ENCODE measurements at regions not wholly inside any gene's neighbourhood (a gene's known extent, or its start where the extent isn't known, plus 50 kb on each side); places are given as distances from the start of the nearest gene placed in this dataset.

DNA sequence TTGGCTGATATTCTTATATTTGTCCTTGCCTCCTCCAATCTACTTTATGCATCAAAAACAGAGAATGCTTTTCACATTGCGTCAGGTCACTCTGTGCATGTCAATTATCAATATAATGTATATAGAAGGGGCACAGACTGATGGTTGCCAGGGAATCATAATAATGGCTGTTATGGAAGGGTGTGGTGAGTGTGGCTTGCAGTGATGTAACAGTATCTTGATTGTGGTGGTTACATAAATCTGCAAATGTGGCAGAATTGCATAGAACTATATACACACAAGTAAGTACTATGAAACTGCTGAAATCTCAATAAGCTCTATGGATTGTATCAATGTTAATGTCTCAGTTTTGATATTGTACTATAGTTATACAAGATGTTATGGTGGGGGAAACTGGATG, 228.6 kb downstream of the TJP1 start:
- Histone ChIP-seq H3K9ac (ENCODE audit: low read length) (no peak overlapping the region), H3K79me2 (ENCODE audit: low read length) (no peaks in the 10 kb centered on the region), H2AFZ (ENCODE audit: low read length) (no peak overlapping the region), H4K20me1 (ENCODE audit: insufficient read depth, low read depth, low read length) (no peaks in the 10 kb centered on the region), H3K27me3 (ENCODE audit: low read length) (no peaks in the 10 kb centered on the region), H3K9me2 (replicated peaks; ENCODE audit: insufficient read depth, low read length) (no peaks in the 10 kb centered on the region), H3K4me2 (ENCODE audit: low read depth, low read length, poor library complexity, severe bottlenecking) (no peak overlapping the region), H3K36me3 (ENCODE audit: insufficient read depth, low read length) (no peaks in the 10 kb centered on the region), H3K9me3 (ENCODE audit: low read length) (peaks cover 10% of the 10 kb centered on the region), H3K27ac (ENCODE audit: low read length) (no peak overlapping the region), H3K4me3 (ENCODE audit: low read length) (no peak overlapping the region), H3K4me1 (ENCODE audit: low read length) (no peaks in the 10 kb centered on the region)
- no peak for DNase-seq

DNA sequence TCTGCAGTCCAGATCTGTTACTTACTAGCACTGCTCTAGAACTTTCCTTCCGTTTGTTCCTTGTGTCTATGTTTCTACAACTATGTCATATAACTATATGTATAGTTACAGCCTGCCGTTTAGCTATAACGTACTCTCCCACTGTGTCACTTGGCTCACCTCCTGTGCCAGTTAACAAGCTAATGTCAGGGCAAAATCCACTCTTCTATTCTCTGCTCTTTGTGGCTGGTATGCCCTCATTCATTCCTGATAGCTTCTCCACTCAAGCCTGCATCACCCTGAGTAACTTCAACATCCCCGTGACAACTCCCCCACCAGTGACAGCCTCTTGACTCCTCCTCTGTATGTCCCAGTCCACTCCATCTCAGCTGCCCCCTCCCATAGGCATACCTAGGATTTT, 229.2 kb downstream of the TJP1 start:
- H3K79me2 ChIP-seq (ENCODE audit: low read length): no peaks in the 10 kb centered on the region
- H2AFZ ChIP-seq (ENCODE audit: low read length): no peak overlapping the region
- no peaks in the 10 kb centered on the region for H4K20me1 ChIP-seq (ENCODE audit: insufficient read depth, low read depth, low read length)
- no peaks in the 10 kb centered on the region for H3K36me3 ChIP-seq (ENCODE audit: insufficient read depth, low read length)
- H3K4me3 ChIP-seq (ENCODE audit: low read length): no peak overlapping the region
- H3K4me2 ChIP-seq (ENCODE audit: low read depth, low read length, poor library complexity, severe bottlenecking): no peak overlapping the region
- H3K9ac ChIP-seq (ENCODE audit: low read length): no peak overlapping the region
- H3K9me3 ChIP-seq (ENCODE audit: low read length): peaks cover 10% of the 10 kb centered on the region
- no peaks in the 10 kb centered on the region for H3K27me3 ChIP-seq (ENCODE audit: low read length)
- H3K4me1 ChIP-seq (ENCODE audit: low read length): no peaks in the 10 kb centered on the region
- H3K27ac ChIP-seq (ENCODE audit: low read length): no peak overlapping the region
- no peaks in the 10 kb centered on the region for H3K9me2 ChIP-seq (replicated peaks; ENCODE audit: insufficient read depth, low read length)
- DNase-seq: no peak

DNA sequence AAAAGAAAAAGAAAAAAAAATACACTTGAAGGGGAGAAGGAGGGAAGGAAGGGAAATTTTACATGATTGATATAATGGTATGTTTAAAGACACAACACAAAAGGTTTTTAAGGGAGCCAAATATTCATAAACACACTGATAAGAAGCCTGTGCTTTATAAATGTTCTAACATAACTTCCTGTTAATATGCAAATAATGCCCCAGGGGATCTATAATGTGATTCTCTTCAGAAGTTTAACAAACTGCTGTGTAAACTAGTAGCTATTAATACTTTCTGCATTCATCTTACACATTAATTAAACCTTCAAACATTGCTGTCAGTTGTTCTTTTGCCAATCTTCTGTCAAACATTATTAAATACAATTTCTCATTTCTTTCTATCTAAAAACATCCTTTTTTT, 231.6 kb downstream of the TJP1 start:
- no peaks in the 10 kb centered on the region for H3K36me3 ChIP-seq (ENCODE audit: insufficient read depth, low read length)
- no peak overlapping the region for H2AFZ ChIP-seq (ENCODE audit: low read length)

DNA sequence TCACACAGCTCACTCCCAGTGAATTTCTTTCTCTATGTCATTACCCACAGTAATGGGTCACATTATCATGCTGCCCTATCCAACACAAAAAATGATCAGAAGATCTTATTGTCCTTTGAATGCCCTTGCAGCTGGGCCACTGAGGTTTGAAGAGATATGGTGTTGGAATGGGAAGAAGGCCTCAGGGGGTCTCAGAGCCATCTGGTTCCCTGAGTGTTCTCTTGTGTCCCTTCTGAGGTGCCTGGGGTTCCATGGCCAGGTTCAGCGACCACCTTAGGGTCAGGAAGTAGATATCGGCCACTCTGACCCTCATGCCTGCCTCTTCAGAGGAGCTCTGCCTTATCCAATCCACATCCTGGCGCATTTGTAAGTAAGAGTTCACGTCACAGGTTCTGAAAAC, 232.3 kb downstream of the TJP1 start:
- Histone ChIP-seq H3K27ac (ENCODE audit: low read length) (no peak overlapping the region), H3K36me3 (ENCODE audit: insufficient read depth, low read length) (no peaks in the 10 kb centered on the region), H3K79me2 (ENCODE audit: low read length) (no peaks in the 10 kb centered on the region), H2AFZ (ENCODE audit: low read length) (no peak overlapping the region), H3K4me1 (ENCODE audit: low read length) (no peaks in the 10 kb centered on the region), H3K9me2 (replicated peaks; ENCODE audit: insufficient read depth, low read length) (no peaks in the 10 kb centered on the region), H3K9me3 (ENCODE audit: low read length) (peaks cover 7% of the 10 kb centered on the region), H3K9ac (ENCODE audit: low read length) (no peak overlapping the region), H4K20me1 (ENCODE audit: insufficient read depth, low read depth, low read length) (no peaks in the 10 kb centered on the region), H3K4me3 (ENCODE audit: low read length) (no peak overlapping the region), H3K27me3 (ENCODE audit: low read length) (no peaks in the 10 kb centered on the region), H3K4me2 (ENCODE audit: low read depth, low read length, poor library complexity, severe bottlenecking) (no peak overlapping the region)
- no peak for DNase-seq

More for the DNA sequence above, 231.6 kb downstream of the TJP1 start:
- Histone ChIP-seq H3K27ac (ENCODE audit: low read length) (no peak overlapping the region), H3K4me1 (ENCODE audit: low read length) (no peaks in the 10 kb centered on the region), H3K4me3 (ENCODE audit: low read length) (no peak overlapping the region), H3K27me3 (ENCODE audit: low read length) (no peaks in the 10 kb centered on the region), H3K79me2 (ENCODE audit: low read length) (no peaks in the 10 kb centered on the region), H3K4me2 (ENCODE audit: low read depth, low read length, poor library complexity, severe bottlenecking) (no peak overlapping the region), H3K9ac (ENCODE audit: low read length) (no peak overlapping the region), H4K20me1 (ENCODE audit: insufficient read depth, low read depth, low read length) (no peaks in the 10 kb centered on the region), H3K9me2 (replicated peaks; ENCODE audit: insufficient read depth, low read length) (no peaks in the 10 kb centered on the region), H3K9me3 (ENCODE audit: low read length) (peaks cover 4% of the 10 kb centered on the region; the same call in 1 of the 2 replicates)
- DNase-seq: no peak

DNA sequence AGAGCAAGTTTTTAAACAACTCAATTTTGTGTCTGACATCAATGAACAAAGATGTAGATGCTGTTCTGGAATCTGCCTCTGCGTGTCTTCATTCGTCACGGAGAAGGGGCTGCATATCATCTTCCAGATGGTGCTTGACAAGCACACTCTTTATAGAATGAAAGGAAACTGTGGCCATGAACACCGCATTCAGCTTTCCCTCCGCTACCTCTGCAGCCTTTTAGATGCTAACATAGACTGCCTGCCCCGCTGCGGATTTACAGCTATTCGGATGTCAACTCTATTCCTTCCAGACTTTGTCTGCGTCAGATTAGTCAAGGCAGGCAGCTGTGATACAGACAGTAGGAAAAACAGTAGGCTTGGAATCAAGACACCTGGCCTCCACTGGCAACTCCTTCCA, 232.9 kb downstream of the TJP1 start:
- no peaks in the 10 kb centered on the region for H3K79me2 ChIP-seq (ENCODE audit: low read length)
- H3K9me3 ChIP-seq (ENCODE audit: low read length): peaks cover 12% of the 10 kb centered on the region
- H3K4me1 ChIP-seq (ENCODE audit: low read length): no peaks in the 10 kb centered on the region
- no peak overlapping the region for H3K9ac ChIP-seq (ENCODE audit: low read length)
- H3K4me3 ChIP-seq (ENCODE audit: low read length): no peak overlapping the region
- no peaks in the 10 kb centered on the region for H4K20me1 ChIP-seq (ENCODE audit: insufficient read depth, low read depth, low read length)
- DNase-seq: no peak
- no peak overlapping the region for H3K27ac ChIP-seq (ENCODE audit: low read length)
- no peaks in the 10 kb centered on the region for H3K9me2 ChIP-seq (replicated peaks; ENCODE audit: insufficient read depth, low read length)
- H3K27me3 ChIP-seq (ENCODE audit: low read length): no peaks in the 10 kb centered on the region
- no peak overlapping the region for H3K4me2 ChIP-seq (ENCODE audit: low read depth, low read length, poor library complexity, severe bottlenecking)
- H2AFZ ChIP-seq (ENCODE audit: low read length): no peak overlapping the region
- H3K36me3 ChIP-seq (ENCODE audit: insufficient read depth, low read length): no peaks in the 10 kb centered on the region

DNA sequence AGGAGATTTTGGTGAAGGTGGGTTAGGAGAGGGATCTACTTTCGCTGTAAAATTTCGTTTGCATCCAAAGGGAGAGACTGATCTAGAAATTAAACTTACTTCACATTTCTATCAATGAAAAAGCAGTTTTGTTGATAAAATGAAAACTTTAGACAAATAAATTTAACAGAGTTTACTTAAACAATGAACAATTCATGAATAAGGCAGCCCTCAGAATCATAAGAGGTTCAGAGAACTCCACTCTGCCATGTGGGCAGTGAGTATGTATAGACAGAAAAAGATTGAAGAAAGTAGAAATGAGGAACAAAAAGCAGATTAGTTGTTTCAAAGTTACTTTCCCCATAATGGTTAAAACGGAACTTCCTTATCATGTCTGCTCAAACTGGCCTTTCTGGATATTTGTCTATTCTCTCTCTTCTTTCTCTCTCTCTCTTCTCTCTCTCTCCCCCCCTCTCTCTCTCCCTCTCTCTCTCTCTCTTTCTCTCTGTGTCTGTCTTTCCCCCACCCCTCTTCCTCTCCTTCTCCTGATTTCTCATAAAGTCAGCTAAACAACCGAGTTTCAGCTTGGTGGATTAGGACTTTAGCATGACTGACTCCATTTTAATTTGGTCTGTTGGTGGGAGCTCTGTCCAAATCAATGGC, 248.9 kb downstream of the TJP1 start:
- H3K4me1 ChIP-seq (ENCODE audit: low read length): no peaks in the 10 kb centered on the region
- no peaks in the 10 kb centered on the region for H3K9me2 ChIP-seq (replicated peaks; ENCODE audit: insufficient read depth, low read length)
- H3K4me2 ChIP-seq (ENCODE audit: low read depth, low read length, poor library complexity, severe bottlenecking): no peak overlapping the region
- peaks cover 22% of the 10 kb centered on the region for H3K9me3 ChIP-seq (ENCODE audit: low read length)
- no peaks in the 10 kb centered on the region for H3K36me3 ChIP-seq (ENCODE audit: insufficient read depth, low read length)
- no peaks in the 10 kb centered on the region for H3K79me2 ChIP-seq (ENCODE audit: low read length)
- H3K4me3 ChIP-seq (ENCODE audit: low read length): no peak overlapping the region
- no peak for DNase-seq
- no peaks in the 10 kb centered on the region for H3K27me3 ChIP-seq (ENCODE audit: low read length)
- no peaks in the 10 kb centered on the region for H4K20me1 ChIP-seq (ENCODE audit: insufficient read depth, low read depth, low read length)
- no peak overlapping the region for H2AFZ ChIP-seq (ENCODE audit: low read length)
- no peak overlapping the region for H3K27ac ChIP-seq (ENCODE audit: low read length)
- H3K9ac ChIP-seq (ENCODE audit: low read length): no peak overlapping the region

DNA sequence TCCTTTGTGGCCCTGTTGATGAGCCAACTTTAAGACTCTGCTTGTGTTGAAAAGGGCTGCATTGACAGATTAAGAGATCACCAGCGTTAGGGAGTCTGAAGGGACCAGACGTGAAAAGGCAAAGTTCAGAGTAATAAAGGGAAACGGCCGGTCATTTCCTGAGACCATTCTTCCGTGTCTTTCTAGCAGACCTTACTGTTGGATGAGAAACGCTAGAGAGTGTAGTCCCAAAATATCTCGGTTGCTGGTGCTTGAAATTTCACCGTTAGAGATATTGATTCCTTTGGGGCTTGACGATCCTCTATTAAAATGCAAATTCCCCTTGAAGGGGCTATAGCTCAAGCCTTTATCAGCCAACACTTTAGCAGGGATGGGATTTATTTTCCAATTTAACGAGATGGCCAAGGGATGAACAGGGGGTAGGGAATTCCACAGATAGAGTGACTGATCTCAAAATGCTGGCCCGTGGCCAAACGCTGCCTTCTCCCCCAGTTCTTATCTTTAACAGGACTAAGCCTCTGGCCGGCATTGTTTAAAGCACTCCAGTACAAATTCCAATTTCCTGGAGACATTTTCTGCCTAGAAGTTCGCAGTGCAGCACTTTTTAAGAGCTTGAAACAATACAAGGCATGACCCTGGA, 250.4 kb downstream of the TJP1 start:
- H4K20me1 ChIP-seq (ENCODE audit: insufficient read depth, low read depth, low read length): no peaks in the 10 kb centered on the region
- no peak for DNase-seq
- H3K4me2 ChIP-seq (ENCODE audit: low read depth, low read length, poor library complexity, severe bottlenecking): no peak overlapping the region
- H2AFZ ChIP-seq (ENCODE audit: low read length): no peak overlapping the region
- no peaks in the 10 kb centered on the region for H3K4me1 ChIP-seq (ENCODE audit: low read length)
- H3K9me3 ChIP-seq (ENCODE audit: low read length): peaks cover 20% of the 10 kb centered on the region
- H3K4me3 ChIP-seq (ENCODE audit: low read length): no peak overlapping the region
- H3K9ac ChIP-seq (ENCODE audit: low read length): no peak overlapping the region
- no peaks in the 10 kb centered on the region for H3K9me2 ChIP-seq (replicated peaks; ENCODE audit: insufficient read depth, low read length)
- no peaks in the 10 kb centered on the region for H3K79me2 ChIP-seq (ENCODE audit: low read length)
- H3K27ac ChIP-seq (ENCODE audit: low read length): no peak overlapping the region
- H3K36me3 ChIP-seq (ENCODE audit: insufficient read depth, low read length): no peaks in the 10 kb centered on the region
- H3K27me3 ChIP-seq (ENCODE audit: low read length): no peaks in the 10 kb centered on the region

DNA sequence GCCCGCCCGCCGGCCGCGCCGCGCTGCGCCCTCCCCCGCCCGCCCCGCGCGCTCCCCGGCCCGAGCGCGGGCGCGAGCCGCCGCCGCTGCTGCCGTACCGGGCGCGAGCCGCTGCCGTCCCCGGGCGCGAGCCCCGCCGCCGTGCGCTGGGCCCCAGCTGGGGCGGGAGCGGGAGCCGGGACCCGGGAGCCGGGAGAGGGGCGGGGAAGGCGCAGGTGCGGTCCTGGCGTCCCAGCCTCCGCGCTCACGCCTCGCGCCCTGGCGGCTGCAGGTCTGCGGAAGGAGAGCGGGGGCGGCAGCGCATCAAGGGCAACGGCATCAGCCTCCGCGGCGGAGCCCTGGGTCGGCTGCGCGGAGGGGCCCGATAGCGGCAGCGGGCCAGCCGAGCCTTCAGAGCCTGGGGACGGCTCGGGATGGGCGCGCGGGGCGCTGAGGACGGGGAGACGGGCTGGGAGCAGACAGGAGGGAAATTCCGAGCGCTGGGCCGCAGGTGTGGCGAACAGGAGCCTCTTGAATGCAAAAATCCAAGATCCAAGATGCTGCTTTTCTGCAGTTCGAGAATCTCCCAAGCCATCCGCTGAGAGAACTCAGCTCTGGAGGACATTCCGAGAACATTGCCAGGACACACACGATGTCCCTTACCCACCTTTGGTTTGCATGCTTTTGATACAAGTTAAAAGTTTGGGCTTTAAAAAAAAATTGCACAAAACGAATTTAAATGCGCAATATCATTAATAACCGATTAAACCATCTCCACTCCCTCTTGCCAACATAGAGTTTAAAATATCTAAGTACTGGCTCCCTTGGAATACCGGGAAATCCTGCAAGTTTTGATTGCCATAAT, 251.1 kb downstream of the TJP1 start:
- H4K20me1 ChIP-seq (ENCODE audit: insufficient read depth, low read depth, low read length): no peaks in the 10 kb centered on the region
- DNase-seq: no peak
- no peak overlapping the region for H3K9ac ChIP-seq (ENCODE audit: low read length)
- no peaks in the 10 kb centered on the region for H3K27me3 ChIP-seq (ENCODE audit: low read length)
- no peaks in the 10 kb centered on the region for H3K9me2 ChIP-seq (replicated peaks; ENCODE audit: insufficient read depth, low read length)
- H3K4me3 ChIP-seq (ENCODE audit: low read length): no peak overlapping the region
- no peaks in the 10 kb centered on the region for H3K36me3 ChIP-seq (ENCODE audit: insufficient read depth, low read length)
- H3K79me2 ChIP-seq (ENCODE audit: low read length): no peaks in the 10 kb centered on the region
- no peak overlapping the region for H2AFZ ChIP-seq (ENCODE audit: low read length)
- H3K4me2 ChIP-seq (ENCODE audit: low read depth, low read length, poor library complexity, severe bottlenecking): no peak overlapping the region
- no peak overlapping the region for H3K27ac ChIP-seq (ENCODE audit: low read length)
- H3K9me3 ChIP-seq (ENCODE audit: low read length): peaks cover 16% of the 10 kb centered on the region
- no peaks in the 10 kb centered on the region for H3K4me1 ChIP-seq (ENCODE audit: low read length)

Data from Karpas-422 (cell line).